ENCODE measurements at regions not wholly inside any gene's neighbourhood (a gene's known extent, or its start where the extent isn't known, plus 50 kb on each side); places are given as distances from the start of the nearest gene placed in this dataset.

- FAIRE-seq (no peak), DNase-seq (ENCODE audit: low read depth, low spot score) (no peak)
- H3K27ac ChIP-seq (ENCODE audit: control insufficient read depth, insufficient read depth, low read length), result no peak overlapping the region
- TF ChIP-seq CTCF (optimal IDR thresholded peaks at IDR 0.05 in 1 of 3, IDR thresholded peaks at IDR 0.05 in 1 of 3, conservative IDR thresholded peaks at IDR 0.05 in 1 of 3; ENCODE audit: extremely low read depth in 1 of 3, insufficient read depth in 2 of 3, low read length in 3 of 3) (no peak), EZH2 (IDR thresholded peaks at IDR 0.05; ENCODE audit: low read length) (no peak)
- H3K79me2 ChIP-seq (ENCODE audit: control insufficient read depth, insufficient read depth, low read length), result no peaks in the 10 kb centered on the region
- no peaks in the 10 kb centered on the region for H3K9me1 ChIP-seq (ENCODE audit: control insufficient read depth, extremely low read depth, insufficient read depth, low read length)
- H3K9ac ChIP-seq (ENCODE audit: control insufficient read depth, extremely low read depth, insufficient read depth, low read length), result no peak overlapping the region
- no peak overlapping the region for H2AFZ ChIP-seq (ENCODE audit: control insufficient read depth, low read length)
- H3K27me3 ChIP-seq (ENCODE audit: control insufficient read depth, extremely low read depth, insufficient read depth, low read length), result no peaks in the 10 kb centered on the region
- H3K4me1 ChIP-seq (ENCODE audit: control insufficient read depth, extremely low read depth, insufficient read depth, low read length), result no peaks in the 10 kb centered on the region
- no peaks in the 10 kb centered on the region for H3K36me3 ChIP-seq (ENCODE audit: control insufficient read depth in 2 of 2, extremely low read depth in 1 of 2, insufficient read depth in 2 of 2, low read length in 2 of 2)
- H4K20me1 ChIP-seq (ENCODE audit: control insufficient read depth, extremely low read depth, insufficient read depth, low read length), result no peaks in the 10 kb centered on the region
- no peaks in the 10 kb centered on the region for H3K9me3 ChIP-seq (ENCODE audit: control insufficient read depth, low read depth, low read length)
- H3K4me2 ChIP-seq (ENCODE audit: control insufficient read depth, extremely low read depth, insufficient read depth, low read depth, low read length), result no peak overlapping the region
- no peak overlapping the region for H3K4me3 ChIP-seq (ENCODE audit: control insufficient read depth in 2 of 3, extremely low read depth in 1 of 3, insufficient read depth in 2 of 3, low read depth in 1 of 3, low read length in 3 of 3)
- dilution Hi-C loops (cut with MboI; ENCODE audit: extremely low pct_ligation_motif_present, low sequenced_read_pairs), result no loop called here
These were observed 153.8 kb upstream of the BLID start for GRCh38 chr11:122269824-122270223.

DNA sequence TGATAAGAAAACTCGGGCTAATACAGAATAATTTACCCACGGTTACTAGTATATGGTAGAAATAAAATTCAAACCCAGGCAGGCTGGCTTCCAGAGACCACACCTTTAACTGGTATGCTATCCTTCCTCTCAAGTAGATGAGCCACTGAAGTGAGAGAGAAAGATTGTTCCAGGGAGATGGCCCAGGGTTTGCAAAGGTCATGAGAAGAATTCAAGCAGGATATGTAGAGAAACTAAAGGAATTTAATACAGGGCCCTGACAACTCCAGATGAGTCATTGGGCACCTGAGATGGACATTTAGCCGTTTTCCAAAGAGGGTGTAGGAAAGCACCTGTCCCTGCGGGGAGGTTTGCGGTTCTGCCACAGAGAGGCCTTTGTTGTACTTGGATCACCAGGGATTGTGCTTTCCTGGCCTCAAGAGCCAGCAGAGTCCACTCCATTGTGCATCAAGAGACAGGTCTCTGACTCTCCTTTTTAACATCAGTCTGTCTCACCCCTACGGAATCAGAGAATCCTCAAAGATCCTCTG is 152.7 kb upstream of the BLID start:
- FAIRE-seq (no peak), DNase-seq (ENCODE audit: low read depth, low spot score) (no peak)
- Histone ChIP-seq H3K27ac (ENCODE audit: control insufficient read depth, insufficient read depth, low read length) (no peak overlapping the region), H3K4me3 (ENCODE audit: control insufficient read depth in 2 of 3, extremely low read depth in 1 of 3, insufficient read depth in 2 of 3, low read depth in 1 of 3, low read length in 3 of 3) (no peak overlapping the region), H3K4me2 (ENCODE audit: control insufficient read depth, extremely low read depth, insufficient read depth, low read depth, low read length) (no peak overlapping the region), H4K20me1 (ENCODE audit: control insufficient read depth, extremely low read depth, insufficient read depth, low read length) (no peaks in the 10 kb centered on the region), H3K79me2 (ENCODE audit: control insufficient read depth, insufficient read depth, low read length) (no peaks in the 10 kb centered on the region), H3K9me1 (ENCODE audit: control insufficient read depth, extremely low read depth, insufficient read depth, low read length) (no peaks in the 10 kb centered on the region), H3K36me3 (ENCODE audit: control insufficient read depth in 2 of 2, extremely low read depth in 1 of 2, insufficient read depth in 2 of 2, low read length in 2 of 2) (no peaks in the 10 kb centered on the region), H3K9me3 (ENCODE audit: control insufficient read depth, low read depth, low read length) (no peaks in the 10 kb centered on the region), H3K27me3 (ENCODE audit: control insufficient read depth, extremely low read depth, insufficient read depth, low read length) (no peaks in the 10 kb centered on the region), H2AFZ (ENCODE audit: control insufficient read depth, low read length) (no peak overlapping the region), H3K9ac (ENCODE audit: control insufficient read depth, extremely low read depth, insufficient read depth, low read length) (no peak overlapping the region), H3K4me1 (ENCODE audit: control insufficient read depth, extremely low read depth, insufficient read depth, low read length) (no peaks in the 10 kb centered on the region)
- dilution Hi-C loops (cut with MboI; ENCODE audit: extremely low pct_ligation_motif_present, low sequenced_read_pairs), result no loop called here
- no peak for TF ChIP-seq CTCF (optimal IDR thresholded peaks at IDR 0.05 in 1 of 3, IDR thresholded peaks at IDR 0.05 in 1 of 3, conservative IDR thresholded peaks at IDR 0.05 in 1 of 3; ENCODE audit: extremely low read depth in 1 of 3, insufficient read depth in 2 of 3, low read length in 3 of 3)
- TF ChIP-seq EZH2 (IDR thresholded peaks at IDR 0.05; ENCODE audit: low read length), result no peak
